ENCODE measurements at regions not wholly inside any gene's neighbourhood (a gene's known extent, or its start where the extent isn't known, plus 50 kb on each side); places are given as distances from the start of the nearest gene placed in this dataset.

DNA sequence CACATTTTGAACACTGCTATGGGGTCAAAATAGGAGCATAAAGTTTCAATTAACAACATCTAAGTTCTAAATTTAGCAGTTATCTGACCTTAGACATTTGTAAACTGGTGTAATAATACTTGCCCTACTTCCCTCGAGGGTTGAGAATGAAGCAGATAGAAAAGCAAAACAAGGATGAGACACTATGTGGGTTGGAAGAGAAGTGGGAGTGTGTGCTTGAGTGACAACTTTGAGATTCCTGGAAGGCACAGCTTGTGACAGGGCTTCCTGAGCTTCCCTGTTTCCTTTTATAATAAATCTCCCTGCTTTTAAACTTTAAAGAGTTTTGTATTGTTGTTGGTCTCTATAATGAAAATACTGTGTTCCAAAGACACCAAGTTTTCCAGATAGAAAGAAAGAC is 128.6 kb upstream of the CHST9 start:
- H3K4me3 ChIP-seq (ENCODE audit: low read depth, poor library complexity, severe bottlenecking) = no peak overlapping the region
- DNase-seq (ENCODE audit: low spot score in 2 of 2) = no peak
- WGBS, 2 donors = 18 to 20% methylated on average over 1 of the region's 1 CpG
- TF ChIP-seq, protein P1, sequence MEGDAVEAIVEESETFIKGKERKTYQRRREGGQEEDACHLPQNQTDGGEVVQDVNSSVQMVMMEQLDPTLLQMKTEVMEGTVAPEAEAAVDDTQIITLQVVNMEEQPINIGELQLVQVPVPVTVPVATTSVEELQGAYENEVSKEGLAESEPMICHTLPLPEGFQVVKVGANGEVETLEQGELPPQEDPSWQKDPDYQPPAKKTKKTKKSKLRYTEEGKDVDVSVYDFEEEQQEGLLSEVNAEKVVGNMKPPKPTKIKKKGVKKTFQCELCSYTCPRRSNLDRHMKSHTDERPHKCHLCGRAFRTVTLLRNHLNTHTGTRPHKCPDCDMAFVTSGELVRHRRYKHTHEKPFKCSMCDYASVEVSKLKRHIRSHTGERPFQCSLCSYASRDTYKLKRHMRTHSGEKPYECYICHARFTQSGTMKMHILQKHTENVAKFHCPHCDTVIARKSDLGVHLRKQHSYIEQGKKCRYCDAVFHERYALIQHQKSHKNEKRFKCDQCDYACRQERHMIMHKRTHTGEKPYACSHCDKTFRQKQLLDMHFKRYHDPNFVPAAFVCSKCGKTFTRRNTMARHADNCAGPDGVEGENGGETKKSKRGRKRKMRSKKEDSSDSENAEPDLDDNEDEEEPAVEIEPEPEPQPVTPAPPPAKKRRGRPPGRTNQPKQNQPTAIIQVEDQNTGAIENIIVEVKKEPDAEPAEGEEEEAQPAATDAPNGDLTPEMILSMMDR (IDR thresholded peaks at IDR 0.05) = no peak
- TF ChIP-seq POLR2A (IDR thresholded peaks at IDR 0.05) = no peak
- intact Hi-C loops (cut with DNase I; ENCODE audit: low total_unique reads) = no loop called here

DNA sequence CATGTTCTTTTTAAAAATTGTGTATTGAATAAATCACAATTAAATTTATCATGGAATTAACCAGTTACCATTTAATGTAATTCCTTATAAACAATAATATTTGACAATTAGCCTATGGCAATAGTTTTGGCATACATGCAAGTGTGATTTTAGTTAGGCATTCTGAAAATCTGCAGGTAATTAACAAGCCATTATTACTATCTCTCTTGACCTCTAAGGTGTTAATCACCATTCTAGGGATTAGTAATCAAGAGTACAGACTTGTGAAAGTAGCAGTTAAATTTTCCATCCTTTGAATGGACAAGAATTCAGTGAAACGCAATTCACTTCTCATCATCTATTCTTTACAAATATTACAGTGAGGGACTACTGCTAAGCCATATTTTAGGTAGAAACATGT is 127.7 kb upstream of the CHST9 start:
- no peak overlapping the region for H3K4me3 ChIP-seq (ENCODE audit: low read depth, poor library complexity, severe bottlenecking)
- DNase-seq (ENCODE audit: low spot score in 2 of 2) = no peak
- 80 to 83% methylated on average over 1 of the region's 1 CpG for WGBS, 2 donors
- TF ChIP-seq POLR2A (IDR thresholded peaks at IDR 0.05) = no peak
- TF ChIP-seq, protein P1 (IDR thresholded peaks at IDR 0.05) = no peak
- intact Hi-C loops (cut with DNase I; ENCODE audit: low total_unique reads) = no loop called here

DNA sequence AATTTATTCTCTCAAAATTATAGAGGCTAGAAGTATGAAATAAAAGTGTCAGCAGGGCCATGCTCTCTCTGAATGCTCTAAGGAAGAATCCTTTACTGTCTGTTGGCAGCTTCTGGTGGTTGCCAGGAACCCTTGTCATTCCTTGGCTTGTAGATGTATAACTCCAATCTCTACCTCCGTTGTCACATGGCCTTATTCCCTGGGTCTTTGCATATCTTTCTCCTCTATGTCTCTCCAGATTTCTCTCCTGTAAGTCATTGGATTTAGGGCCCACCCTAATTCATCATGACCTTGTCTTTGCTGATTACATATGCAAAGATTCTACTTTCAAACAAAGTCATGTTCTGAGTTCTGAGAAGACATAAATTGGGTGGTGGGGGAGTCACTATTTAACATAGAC is 127.0 kb upstream of the CHST9 start:
- no peak for DNase-seq (ENCODE audit: low spot score in 2 of 2)
- intact Hi-C loops (cut with DNase I; ENCODE audit: low total_unique reads) = no loop called here
- 67 to 71% methylated on average over 1 of the region's 1 CpG for WGBS, 2 donors
- no peak overlapping the region for H3K4me3 ChIP-seq (ENCODE audit: low read depth, poor library complexity, severe bottlenecking)
- TF ChIP-seq POLR2A (IDR thresholded peaks at IDR 0.05) = no peak
- TF ChIP-seq, protein P1 (IDR thresholded peaks at IDR 0.05) = no peak

DNA sequence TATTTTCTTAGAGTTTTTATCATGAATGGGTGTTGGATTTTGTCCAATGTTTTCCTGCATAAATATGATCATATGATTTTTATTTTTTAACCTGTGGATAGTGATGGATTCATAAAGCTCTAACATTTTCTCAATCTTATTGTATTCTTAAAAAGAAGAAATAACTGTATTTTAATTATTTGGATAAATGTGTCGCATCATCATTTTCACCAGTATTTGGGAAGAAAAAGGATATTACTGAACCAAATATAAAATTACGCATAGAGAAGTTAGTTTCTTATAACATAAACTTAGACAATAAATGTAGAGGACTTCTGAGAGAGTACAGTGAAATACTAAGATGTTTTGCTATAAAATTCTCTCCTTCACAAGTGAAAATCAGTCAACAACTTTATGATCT is 126.0 kb upstream of the CHST9 start:
- intact Hi-C loops (cut with DNase I; ENCODE audit: low total_unique reads) = no loop called here
- H3K4me3 ChIP-seq (ENCODE audit: low read depth, poor library complexity, severe bottlenecking) = no peak overlapping the region
- 92 to 95% methylated on average over 2 of the region's 2 CpGs for WGBS, 2 donors
- TF ChIP-seq POLR2A (IDR thresholded peaks at IDR 0.05) = no peak
- TF ChIP-seq, protein P1 (IDR thresholded peaks at IDR 0.05) = no peak
- DNase-seq (ENCODE audit: low spot score in 2 of 2) = no peak

DNA sequence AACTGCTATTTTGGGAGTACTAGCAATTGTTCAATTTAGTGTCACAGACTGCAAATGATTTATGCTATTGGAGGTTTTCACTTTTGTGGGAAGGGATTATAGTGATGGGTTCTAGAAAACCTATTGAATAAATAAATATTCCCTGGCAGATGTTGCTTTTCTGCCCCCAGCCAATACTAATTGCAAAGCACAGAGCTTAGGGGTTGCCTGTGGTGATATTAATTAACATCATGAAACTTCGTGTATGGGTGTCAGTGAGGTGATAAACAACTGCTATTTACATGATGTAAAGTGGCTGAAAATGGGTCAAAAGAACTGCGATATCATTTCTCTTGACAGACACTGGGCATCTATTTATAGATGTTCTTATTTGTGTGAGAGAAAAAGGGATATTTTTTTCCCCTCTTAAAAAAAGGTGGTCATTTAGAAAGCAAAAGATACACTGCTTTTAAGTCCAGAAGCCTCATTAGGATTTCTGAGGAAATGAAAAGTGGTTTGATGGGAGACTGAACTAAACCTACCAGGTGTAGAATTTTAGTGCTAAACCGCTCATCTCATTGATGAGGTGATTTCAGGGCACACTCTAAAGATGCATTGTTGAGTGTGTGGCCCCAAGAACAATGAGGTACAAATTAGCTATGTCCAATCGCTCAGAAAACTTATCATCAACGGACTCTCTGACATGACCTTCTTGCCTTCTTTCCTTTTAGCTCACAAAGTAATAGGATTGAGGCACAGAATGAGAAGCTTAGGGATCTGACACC is 116.7 kb upstream of the CHST9 start:
- DNase-seq (ENCODE audit: low spot score in 2 of 2) = no peak
- intact Hi-C loops (cut with DNase I; ENCODE audit: low total_unique reads) = no loop called here
- no peak for TF ChIP-seq POLR2A (IDR thresholded peaks at IDR 0.05)
- TF ChIP-seq, protein P1 (IDR thresholded peaks at IDR 0.05) = no peak
- 63 to 64% methylated on average over 5 of the region's 5 CpGs for WGBS, 2 donors
- no peak overlapping the region for H3K4me3 ChIP-seq (ENCODE audit: low read depth, poor library complexity, severe bottlenecking)

Measured in lower leg skin (tissue), 4 donors.